ENCODE measurements at regions not wholly inside any gene's neighbourhood (a gene's known extent, or its start where the extent isn't known, plus 50 kb on each side); places are given as distances from the start of the nearest gene placed in this dataset.
A peak's percentile ranks its signal among the peaks of the same experiment; 100 is the strongest.

- no peak overlapping the region for H3K27ac ChIP-seq (ENCODE audit: low read length, poor library complexity, severe bottlenecking)
- no peak overlapping the region for H2AK5ac ChIP-seq (ENCODE audit: low read length, severe bottlenecking)
- peaks cover 7% of the 10 kb centered on the region for H3K9me3 ChIP-seq (ENCODE audit: control insufficient read depth, low read length)
- DNase-seq, result no peak
- H4K8ac ChIP-seq (ENCODE audit: low read length), result no peak overlapping the region
- no peak overlapping the region for H3K23ac ChIP-seq (ENCODE audit: low read length in 2 of 2)
- no peak overlapping the region for H2BK120ac ChIP-seq (ENCODE audit: low read depth, low read length)
- H3K4me1 ChIP-seq (ENCODE audit: control insufficient read depth, insufficient read depth, low read depth, low read length), result no peaks in the 10 kb centered on the region
- H2BK5ac ChIP-seq (ENCODE audit: low read depth, low read length, poor library complexity, severe bottlenecking), result no peak overlapping the region
- no peak overlapping the region for H3K4ac ChIP-seq (ENCODE audit: low read depth in 1 of 2, low read length in 2 of 2)
- no peak overlapping the region for H2BK12ac ChIP-seq (ENCODE audit: low read length in 2 of 2)
- no peak overlapping the region for H3K4me2 ChIP-seq (ENCODE audit: low read length, poor library complexity, severe bottlenecking)
- H3K36me3 ChIP-seq (ENCODE audit: control insufficient read depth in 1 of 2, insufficient read depth in 2 of 2, low read depth in 1 of 2, low read length in 2 of 2), result no peaks in the 10 kb centered on the region
- no peaks in the 10 kb centered on the region for H3K79me1 ChIP-seq (replicated peaks; ENCODE audit: low read length, poor library complexity, severe bottlenecking)
- WGBS, result 92% methylated on average over 7 of the region's 10 CpGs
- H3K18ac ChIP-seq (ENCODE audit: low read depth in 1 of 2, low read length in 2 of 2), result no peak overlapping the region
- H3K27me3 ChIP-seq (ENCODE audit: control insufficient read depth in 1 of 2, insufficient read depth in 1 of 2, low read length in 2 of 2), result peaks cover 0 to 62% of the 10 kb centered on the region in 2 experiments
- no peak overlapping the region for H2BK15ac ChIP-seq (ENCODE audit: low read depth, poor library complexity, severe bottlenecking)
- H3K14ac ChIP-seq (ENCODE audit: low read length in 2 of 2), result no peak overlapping the region
- no peak overlapping the region for H2AFZ ChIP-seq (ENCODE audit: low read depth, low read length)
- H3K4me3 ChIP-seq (ENCODE audit: insufficient read depth in 1 of 2, low read depth in 1 of 2, low read length in 2 of 2), result no peak overlapping the region
- H3K9ac ChIP-seq (ENCODE audit: low read length), result no peak overlapping the region
- H4K91ac ChIP-seq (ENCODE audit: low read length), result no peak overlapping the region
Observed at GRCh38 chrX:39842281-39842973, 255.3 kb downstream of the BCOR start.

- Histone ChIP-seq H2BK5ac (ENCODE audit: low read depth, low read length, poor library complexity, severe bottlenecking) (no peak overlapping the region), H3K4me2 (ENCODE audit: low read length, poor library complexity, severe bottlenecking) (no peak overlapping the region), H3K36me3 (ENCODE audit: control insufficient read depth in 1 of 2, insufficient read depth in 2 of 2, low read depth in 1 of 2, low read length in 2 of 2) (no peaks in the 10 kb centered on the region), H3K27ac (ENCODE audit: low read length, poor library complexity, severe bottlenecking) (no peak overlapping the region), H3K9me3 (ENCODE audit: control insufficient read depth, low read length) (peaks cover 7% of the 10 kb centered on the region), H2BK15ac (ENCODE audit: low read depth, poor library complexity, severe bottlenecking) (no peak overlapping the region), H2BK120ac (ENCODE audit: low read depth, low read length) (no peak overlapping the region), H2BK12ac (ENCODE audit: low read length in 2 of 2) (no peak overlapping the region), H4K91ac (ENCODE audit: low read length) (no peak overlapping the region), H3K27me3 (ENCODE audit: control insufficient read depth in 1 of 2, insufficient read depth in 1 of 2, low read length in 2 of 2) (peaks cover 0 to 54% of the 10 kb centered on the region in 2 experiments), H2AFZ (ENCODE audit: low read depth, low read length) (no peak overlapping the region), H2AK5ac (ENCODE audit: low read length, severe bottlenecking) (no peak overlapping the region), H3K23ac (ENCODE audit: low read length in 2 of 2) (no peak overlapping the region), H3K79me1 (replicated peaks; ENCODE audit: low read length, poor library complexity, severe bottlenecking) (no peaks in the 10 kb centered on the region), H4K8ac (ENCODE audit: low read length) (no peak overlapping the region), H3K14ac (ENCODE audit: low read length in 2 of 2) (no peak overlapping the region), H3K4me1 (ENCODE audit: control insufficient read depth, insufficient read depth, low read depth, low read length) (no peaks in the 10 kb centered on the region), H3K9ac (ENCODE audit: low read length) (no peak overlapping the region), H3K4me3 (ENCODE audit: insufficient read depth in 1 of 2, low read depth in 1 of 2, low read length in 2 of 2) (no peak overlapping the region), H3K18ac (ENCODE audit: low read depth in 1 of 2, low read length in 2 of 2) (no peak overlapping the region), H3K4ac (ENCODE audit: low read depth in 1 of 2, low read length in 2 of 2) (no peak overlapping the region)
- no peak for DNase-seq
- WGBS, result 93% methylated on average over 4 of the region's 4 CpGs
Observed at GRCh38 chrX:39843318-39843717, 254.4 kb downstream of the BCOR start.

DNA sequence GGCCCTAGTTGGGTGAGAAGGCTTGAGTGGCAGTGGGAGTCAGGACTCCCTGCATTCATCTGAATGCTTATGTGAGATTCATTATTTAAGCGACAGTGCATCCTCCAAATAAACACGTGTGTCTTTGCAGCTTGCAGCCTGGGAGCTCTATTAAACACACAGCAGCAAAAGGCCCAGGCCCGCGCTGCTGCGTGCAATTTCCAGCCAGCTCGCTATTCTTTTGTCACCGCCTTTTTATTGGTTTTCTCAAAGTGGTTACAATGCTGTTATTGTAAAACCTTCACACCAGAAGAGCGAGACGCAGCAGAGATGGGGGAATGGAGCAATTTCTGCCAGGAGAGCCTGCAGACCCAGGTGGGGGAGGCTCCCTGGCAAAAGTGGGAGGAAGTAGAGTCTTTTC is 252.5 kb downstream of the BCOR start:
- Histone ChIP-seq H3K79me1 (replicated peaks; ENCODE audit: low read length, poor library complexity, severe bottlenecking) (no peaks in the 10 kb centered on the region), H3K9me3 (ENCODE audit: control insufficient read depth, low read length) (peaks cover 10% of the 10 kb centered on the region), H3K18ac (ENCODE audit: low read depth in 1 of 2, low read length in 2 of 2) (no peak overlapping the region), H3K9ac (ENCODE audit: low read length) (no peak overlapping the region), H2BK12ac (ENCODE audit: low read length in 2 of 2) (no peak overlapping the region), H3K4me2 (ENCODE audit: low read length, poor library complexity, severe bottlenecking) (no peak overlapping the region), H3K27me3 (ENCODE audit: control insufficient read depth in 1 of 2, insufficient read depth in 1 of 2, low read length in 2 of 2) (peaks cover 0 to 40% of the 10 kb centered on the region in 2 experiments), H4K91ac (ENCODE audit: low read length) (no peak overlapping the region), H3K36me3 (ENCODE audit: control insufficient read depth in 1 of 2, insufficient read depth in 2 of 2, low read depth in 1 of 2, low read length in 2 of 2) (no peaks in the 10 kb centered on the region), H3K14ac (ENCODE audit: low read length in 2 of 2) (no peak overlapping the region), H2AK5ac (ENCODE audit: low read length, severe bottlenecking) (no peak overlapping the region), H3K23ac (ENCODE audit: low read length in 2 of 2) (no peak overlapping the region), H3K4me1 (ENCODE audit: control insufficient read depth, insufficient read depth, low read depth, low read length) (no peaks in the 10 kb centered on the region), H2AFZ (ENCODE audit: low read depth, low read length) (peak overlapping the region; percentile 4), H3K27ac (ENCODE audit: low read length, poor library complexity, severe bottlenecking) (no peak overlapping the region), H2BK5ac (ENCODE audit: low read depth, low read length, poor library complexity, severe bottlenecking) (no peak overlapping the region), H2BK15ac (ENCODE audit: low read depth, poor library complexity, severe bottlenecking) (no peak overlapping the region), H3K4ac (ENCODE audit: low read depth in 1 of 2, low read length in 2 of 2) (no peak overlapping the region), H3K4me3 (ENCODE audit: insufficient read depth in 1 of 2, low read depth in 1 of 2, low read length in 2 of 2) (no peak overlapping the region), H4K8ac (ENCODE audit: low read length) (no peak overlapping the region), H2BK120ac (ENCODE audit: low read depth, low read length) (no peak overlapping the region)
- no peak for DNase-seq
- WGBS, result 88% methylated on average over 7 of the region's 9 CpGs

- WGBS, result 93% methylated on average over 3 of the region's 4 CpGs
- no peak for DNase-seq
- H3K4me2 ChIP-seq (ENCODE audit: low read length, poor library complexity, severe bottlenecking), result no peak overlapping the region
- H3K27me3 ChIP-seq (ENCODE audit: control insufficient read depth in 1 of 2, insufficient read depth in 1 of 2, low read length in 2 of 2), result peaks cover 0 to 32% of the 10 kb centered on the region in 2 experiments
- H2BK120ac ChIP-seq (ENCODE audit: low read depth, low read length), result no peak overlapping the region
- peaks cover 10% of the 10 kb centered on the region for H3K9me3 ChIP-seq (ENCODE audit: control insufficient read depth, low read length)
- H3K79me1 ChIP-seq (replicated peaks; ENCODE audit: low read length, poor library complexity, severe bottlenecking), result no peaks in the 10 kb centered on the region
- no peak overlapping the region for H2AFZ ChIP-seq (ENCODE audit: low read depth, low read length)
- no peak overlapping the region for H2BK12ac ChIP-seq (ENCODE audit: low read length in 2 of 2)
- H3K14ac ChIP-seq (ENCODE audit: low read length in 2 of 2), result no peak overlapping the region
- H4K8ac ChIP-seq (ENCODE audit: low read length), result no peak overlapping the region
- no peak overlapping the region for H3K27ac ChIP-seq (ENCODE audit: low read length, poor library complexity, severe bottlenecking)
- H2BK15ac ChIP-seq (ENCODE audit: low read depth, poor library complexity, severe bottlenecking), result no peak overlapping the region
- no peak overlapping the region for H3K18ac ChIP-seq (ENCODE audit: low read depth in 1 of 2, low read length in 2 of 2)
- H3K4me1 ChIP-seq (ENCODE audit: control insufficient read depth, insufficient read depth, low read depth, low read length), result peaks cover 2% of the 10 kb centered on the region
- H3K23ac ChIP-seq (ENCODE audit: low read length in 2 of 2), result no peak overlapping the region
- H3K36me3 ChIP-seq (ENCODE audit: control insufficient read depth in 1 of 2, insufficient read depth in 2 of 2, low read depth in 1 of 2, low read length in 2 of 2), result no peaks in the 10 kb centered on the region
- H2AK5ac ChIP-seq (ENCODE audit: low read length, severe bottlenecking), result no peak overlapping the region
- no peak overlapping the region for H3K4ac ChIP-seq (ENCODE audit: low read depth in 1 of 2, low read length in 2 of 2)
- no peak overlapping the region for H4K91ac ChIP-seq (ENCODE audit: low read length)
- no peak overlapping the region for H2BK5ac ChIP-seq (ENCODE audit: low read depth, low read length, poor library complexity, severe bottlenecking)
- no peak overlapping the region for H3K4me3 ChIP-seq (ENCODE audit: insufficient read depth in 1 of 2, low read depth in 1 of 2, low read length in 2 of 2)
- H3K9ac ChIP-seq (ENCODE audit: low read length), result no peak overlapping the region
Observed at GRCh38 chrX:39846460-39846859, 251.3 kb downstream of the BCOR start.
